H1 (cell line): ENCODE measurements at regions not wholly inside any gene's neighbourhood (a gene's known extent, or its start where the extent isn't known, plus 50 kb on each side); places are given as distances from the start of the nearest gene placed in this dataset.

Source experiments
- CTCF ChIA-PET: fragments of 300-600 bp; sonication (Branson Sonifier 250); formaldehyde crosslinking; loops from one replicate; lab custom pipeline; 2021; ENCODE audit not compliant: partially characterized antibody; lab: Charles Lee
- POLR2A ChIA-PET: fragments of 300-600 bp; sonication (Branson Sonifier 250); formaldehyde crosslinking; loops from one replicate; lab custom pipeline; 2021; ENCODE audit warnings: inconsistent platforms; ENCODE audit not compliant: partially characterized antibody; lab: Charles Lee
- DNase-seq, 2 experiments: peaks; one replicate each; pipeline versions ENCODE4 v3.0.0 to v3.0.0-alpha.2; 2010 to 2022; ENCODE audit warnings: low spot score in 2 of 2, low read depth in 1 of 2, mixed read lengths in 1 of 2
- FAIRE-seq: peaks from 2 replicates; lab custom pipeline; 2011; peaks lifted over from hg19 to GRCh38; lab: Jason Lieb, UNC
- H2AFZ ChIP-seq: 2 replicates; pipeline ENCODE4 v1.8.1; 2012; ENCODE audit warnings: low read length, inconsistent platforms
- H2AK5ac ChIP-seq: 2 replicates; pipeline ENCODE4 v1.6.1; 2013; ENCODE audit warnings: low read depth, low read length
- H2BK120ac ChIP-seq: replicated peaks from 2 replicates; pipeline ENCODE3; 2013; ENCODE audit warnings: low read depth, low read length, inconsistent platforms
- H2BK12ac ChIP-seq: 2 replicates; pipeline ENCODE4 v1.6.1; 2013; ENCODE audit warnings: low read depth, low read length
- H2BK15ac ChIP-seq: 2 replicates; pipeline ENCODE4 v1.6.1; 2013; ENCODE audit warnings: low read length
- H2BK20ac ChIP-seq: 2 replicates; pipeline ENCODE4 v1.6.1; 2013; ENCODE audit warnings: low read length
- H2BK5ac ChIP-seq: 2 replicates; pipeline ENCODE4 v1.6.1; 2013; ENCODE audit warnings: low read depth, low read length
- H3K14ac ChIP-seq: 2 replicates; pipeline ENCODE4 v1.6.1; 2013; ENCODE audit warnings: inconsistent platforms; ENCODE audit not compliant: insufficient read length
- H3K18ac ChIP-seq: 2 replicates; pipeline ENCODE4 v1.6.1; 2013; ENCODE audit warnings: low read length; ENCODE audit errors: extremely low read depth
- H3K23ac ChIP-seq: 2 replicates; pipeline ENCODE4 v1.6.1; 2013; ENCODE audit warnings: inconsistent platforms; ENCODE audit not compliant: insufficient read length
- H3K23me2 ChIP-seq: 2 replicates; pipeline ENCODE4 v1.6.1; 2013; ENCODE audit warnings: low read depth, low read length
- H3K27ac ChIP-seq: 2 replicates; pipeline ENCODE4 v1.6.1; 2011; ENCODE audit warnings: low read depth, low read length, inconsistent platforms
- H3K27me3 ChIP-seq, 4 experiments: replicated peaks in 1 of 4; 1 replicate in 1 of 4; 2 replicates in 3 of 4; pipeline versions ENCODE4 v1.6.1 to v1.8.1; 2011 to 2013; ENCODE audit warnings: low read length in 3 of 4, mild to moderate bottlenecking in 3 of 4, inconsistent platforms in 2 of 4, mixed read lengths in 2 of 4, moderate library complexity in 1 of 4; ENCODE audit not compliant: control insufficient read depth in 3 of 4, insufficient read depth in 3 of 4; ENCODE audit errors: extremely low read depth in 1 of 4
- H3K36me3 ChIP-seq, 4 experiments: 2 replicates each; pipeline versions ENCODE4 v1.6.1 to v1.8.1; 2011 to 2013; ENCODE audit warnings: mild to moderate bottlenecking in 4 of 4, low read length in 3 of 4, moderate library complexity in 2 of 4, control low read depth in 1 of 4, inconsistent platforms in 1 of 4; ENCODE audit not compliant: insufficient read depth in 4 of 4, control insufficient read depth in 2 of 4
- H3K4ac ChIP-seq: replicated peaks from 2 replicates; pipeline ENCODE3; 2013; ENCODE audit warnings: low read length, low read depth, mixed read lengths, inconsistent platforms; ENCODE audit not compliant: insufficient read length
- H3K4me1 ChIP-seq, 4 experiments: replicated peaks in 1 of 4; 1 replicate in 1 of 4; 2 replicates in 3 of 4; pipeline versions ENCODE4 v1.6.1 to v1.8.1; 2011 to 2013; ENCODE audit warnings: low read length in 3 of 4, inconsistent platforms in 2 of 4, mixed read lengths in 1 of 4; ENCODE audit not compliant: insufficient read depth in 4 of 4, control insufficient read depth in 3 of 4
- H3K4me2 ChIP-seq, 2 experiments: 2 replicates each; pipeline versions ENCODE4 v1.6.1 to v1.8.1; 2011 to 2013; ENCODE audit warnings: low read depth in 2 of 2, low read length in 2 of 2, control low read depth in 1 of 2, inconsistent platforms in 1 of 2, mild to moderate bottlenecking in 1 of 2; ENCODE audit not compliant: insufficient read depth in 1 of 2
- H3K4me3 ChIP-seq, 4 experiments: fragments of 200-600, 300-600 bp in 1 of 4; sonication (generic), shearing (Covaris generic), sonication (Bioruptor Twin) in 1 of 4; 2 replicates each; pipeline versions ENCODE4 v1.5.1 to v1.8.1; 2011 to 2016; ENCODE audit warnings: low read length in 4 of 4, low read depth in 3 of 4, control low read depth in 2 of 4, inconsistent platforms in 2 of 4, mild to moderate bottlenecking in 2 of 4, mixed read lengths in 1 of 4, moderate library complexity in 1 of 4; ENCODE audit not compliant: insufficient read depth in 2 of 4; ENCODE audit errors: extremely low read depth in 1 of 4
- H3K56ac ChIP-seq: replicated peaks from 2 replicates; pipeline ENCODE3; 2013; ENCODE audit warnings: low read depth, mild to moderate bottlenecking, mixed read lengths, low read length, inconsistent platforms; ENCODE audit not compliant: insufficient read length
- H3K79me1 ChIP-seq: 2 replicates; pipeline ENCODE4 v1.6.1; 2013; ENCODE audit warnings: low read depth, low read length, control low read depth
- H3K79me2 ChIP-seq, 2 experiments: 2 replicates each; pipeline versions ENCODE4 v1.6.1 to v1.8.1; 2012 to 2013; ENCODE audit warnings: low read length in 2 of 2, mild to moderate bottlenecking in 2 of 2, inconsistent platforms in 1 of 2; ENCODE audit not compliant: insufficient read depth in 2 of 2, control insufficient read depth in 1 of 2
- H3K9ac ChIP-seq, 4 experiments: replicated peaks in 1 of 4; 1 replicate in 1 of 4; 2 replicates in 3 of 4; pipeline versions ENCODE4 v1.6.1 to v1.8.1; 2011 to 2013; ENCODE audit warnings: low read depth in 3 of 4, low read length in 3 of 4, control low read depth in 2 of 4, mild to moderate bottlenecking in 2 of 4, moderate library complexity in 2 of 4, inconsistent platforms in 1 of 4; ENCODE audit errors: extremely low read depth in 1 of 4
- H3K9me3 ChIP-seq, 2 experiments: 2 replicates each; pipeline versions ENCODE4 v1.6.1 to v1.8.1; 2012 to 2013; ENCODE audit warnings: mild to moderate bottlenecking in 2 of 2, moderate library complexity in 2 of 2, control low read depth in 1 of 2, inconsistent platforms in 1 of 2, low read depth in 1 of 2, low read length in 1 of 2, mixed read lengths in 1 of 2; ENCODE audit not compliant: insufficient read depth in 2 of 2
- H4K20me1 ChIP-seq, 2 experiments: replicated peaks in 1 of 2; 2 replicates each; pipeline versions ENCODE3 to v1.8.1; 2011 to 2013; ENCODE audit warnings: inconsistent platforms in 2 of 2, low read length in 2 of 2, mild to moderate bottlenecking in 1 of 2; ENCODE audit not compliant: insufficient read depth in 2 of 2, control insufficient read depth in 1 of 2
- H4K5ac ChIP-seq: 2 replicates; pipeline ENCODE4 v1.6.1; 2013; ENCODE audit warnings: low read length, low read depth, mixed read lengths, inconsistent platforms; ENCODE audit not compliant: insufficient read length
- H4K8ac ChIP-seq: 2 replicates; pipeline ENCODE4 v1.8.0; 2013; ENCODE audit warnings: mild to moderate bottlenecking, moderate library complexity, low read length, inconsistent platforms; ENCODE audit not compliant: insufficient read depth; ENCODE audit errors: extremely low read depth
- H4K91ac ChIP-seq: replicated peaks from 2 replicates; pipeline ENCODE3; 2013; ENCODE audit warnings: low read length, mixed read lengths, inconsistent platforms; ENCODE audit not compliant: insufficient read length
- ATF2 ChIP-seq: IDR thresholded peaks from 2 replicates; pipeline ENCODE4 v1.6.1; 2012; ENCODE audit warnings: low read length, inconsistent platforms
- CTCF ChIP-seq, 3 experiments: IDR thresholded peaks; 1 replicate in 2 of 3; 2 replicates in 1 of 3; pipeline versions ENCODE4 v1.5.1 to v1.6.1; 2011; ENCODE audit warnings: low read length in 3 of 3, mild to moderate bottlenecking in 3 of 3, inconsistent platforms in 2 of 3, low read depth in 1 of 3, moderate library complexity in 1 of 3; ENCODE audit not compliant: insufficient read depth in 1 of 3; ENCODE audit errors: control extremely low read depth in 1 of 3
- JUN ChIP-seq: IDR thresholded peaks from 2 replicates; pipeline ENCODE4 v1.6.1; 2011; ENCODE audit warnings: low read depth, mild to moderate bottlenecking, improper control_type of control experiment, low read length
- RXRA ChIP-seq: IDR thresholded peaks from 2 replicates; pipeline ENCODE4 v1.6.1; 2011; ENCODE audit warnings: low read depth, mild to moderate bottlenecking, low read length, moderate library complexity; ENCODE audit not compliant: insufficient read depth
- SIRT6 ChIP-seq: IDR thresholded peaks from one replicate; pipeline ENCODE4 v1.7.1; 2012; ENCODE audit warnings: low read length, inconsistent platforms
- SP1 ChIP-seq: IDR thresholded peaks from 2 replicates; pipeline ENCODE4 v1.6.1; 2011; ENCODE audit warnings: low read depth, low read length
- TAF7 ChIP-seq: optimal IDR thresholded peaks from 2 replicates; pipeline ENCODE3; 2011; ENCODE audit warnings: low read depth, mild to moderate bottlenecking, inconsistent platforms, low read length, moderate library complexity, borderline replicate concordance
- TEAD4 ChIP-seq: IDR thresholded peaks from 2 replicates; pipeline ENCODE4 v1.6.1; 2012; ENCODE audit warnings: low read depth, low read length, inconsistent platforms, mixed read lengths
- WGBS, 2 experiments: shearing (Covaris generic) in 1 of 2; methylation state at CpG; one replicate each; pipeline versions ENCODE4 v1.1.6 to v1.1.7; 2013 to 2015; ENCODE audit warnings: low lambda C conversion rate in 2 of 2, mixed read lengths in 2 of 2, inconsistent platforms in 1 of 2, low coverage in 1 of 2, missing lambda C conversion rate in 1 of 2; ENCODE audit not compliant: insufficient replicate concordance in 2 of 2, insufficient coverage in 1 of 2, insufficient read length in 1 of 2; ENCODE audit errors: extremely low coverage in 1 of 2, missing lambda C conversion rate in 1 of 2; 5-methylcytosine and 5-hydroxymethylcytosine counted together

GRCh38 chr7:153408360-153409335 lies 643.5 kb upstream of the DPP6 start:
- ChIA-PET CTCF (no interaction called here), POLR2A (no interaction called here)
- no peaks in the 10 kb centered on the region for H3K4me1 ChIP-seq
- no peak overlapping the region for H3K27ac ChIP-seq
- H2AFZ ChIP-seq: no peak overlapping the region
- H3K56ac ChIP-seq: no peak overlapping the region
- no peak overlapping the region for H3K23ac ChIP-seq
- no peak overlapping the region for H2BK20ac ChIP-seq
- H3K14ac ChIP-seq: no peak overlapping the region
- no peak for TF ChIP-seq JUN
- TF ChIP-seq SIRT6: no peak
- TF ChIP-seq SP1: no peak
- TF ChIP-seq ATF2: no peak
- TF ChIP-seq TEAD4: no peak
- no peak for TF ChIP-seq CTCF (IDR thresholded peaks at IDR 0.05; ENCODE audit: control extremely low read depth in 1 of 3, insufficient read depth in 1 of 3, low read depth in 1 of 3, low read length in 3 of 3)
- TF ChIP-seq RXRA: no peak
- no peak for TF ChIP-seq TAF7
- no peak overlapping the region for H4K8ac ChIP-seq
- H2BK120ac ChIP-seq: no peak overlapping the region
- H2BK5ac ChIP-seq: no peak overlapping the region
- no peak overlapping the region for H3K18ac ChIP-seq
- no peaks in the 10 kb centered on the region for H3K36me3 ChIP-seq
- no peak overlapping the region for H4K5ac ChIP-seq
- no peak overlapping the region for H2BK15ac ChIP-seq
- FAIRE-seq: no peak
- peaks cover 11 to 22% of the 10 kb centered on the region in 2 experiments; a peak in 3 of 4 replicates for H3K9me3 ChIP-seq
- no peak overlapping the region for H4K91ac ChIP-seq
- H3K9ac ChIP-seq: no peak overlapping the region
- DNase-seq: no peak
- H3K23me2 ChIP-seq: peaks cover 1% of the 10 kb centered on the region; the same call in 1 of the 2 replicates
- WGBS, 2 experiments: 79% methylated on average over 3 of the region's 3 CpGs; no CpG with 5 or more reads in 1 of the 2 experiments
- no peaks in the 10 kb centered on the region for H3K27me3 ChIP-seq
- H3K4me3 ChIP-seq: no peak overlapping the region
- H3K4ac ChIP-seq: no peak overlapping the region
- H3K79me1 ChIP-seq: no peaks in the 10 kb centered on the region
- no peaks in the 10 kb centered on the region for H4K20me1 ChIP-seq
- no peak overlapping the region for H2AK5ac ChIP-seq
- H3K4me2 ChIP-seq: no peak overlapping the region
- no peaks in the 10 kb centered on the region for H3K79me2 ChIP-seq
- no peak overlapping the region for H2BK12ac ChIP-seq
